ENCODE measurements at regions not wholly inside any gene's neighbourhood (a gene's known extent, or its start where the extent isn't known, plus 50 kb on each side); places are given as distances from the start of the nearest gene placed in this dataset.

GRCh38 chr2:158917121-158917520 is 51.3 kb upstream of the TANC1 start:
- Histone ChIP-seq H3K4me2 (ENCODE audit: low read length) (no peak overlapping the region), H3K4me1 (no peaks in the 10 kb centered on the region), H3K27me3 (ENCODE audit: control insufficient read depth, insufficient read depth, low read length) (no peaks in the 10 kb centered on the region), H3K9ac (no peak overlapping the region), H2AFZ (no peak overlapping the region), H3K4me3 (ENCODE audit: low read depth, low read length) (no peak overlapping the region), H3K9me3 (ENCODE audit: control insufficient read depth, low read length) (no peaks in the 10 kb centered on the region), H3K79me2 (no peaks in the 10 kb centered on the region), H3K36me3 (ENCODE audit: control insufficient read depth, insufficient read depth, low read length) (no peaks in the 10 kb centered on the region), H3K27ac (no peak overlapping the region)
- no peak for TF ChIP-seq CTCF (IDR thresholded peaks at IDR 0.05)

GRCh38 chr2:158918452-158918851 is 50.0 kb upstream of the TANC1 start:
- Histone ChIP-seq H3K4me1 (no peaks in the 10 kb centered on the region), H3K4me2 (ENCODE audit: low read length) (no peak overlapping the region), H3K9me3 (ENCODE audit: control insufficient read depth, low read length) (no peaks in the 10 kb centered on the region), H2AFZ (no peak overlapping the region), H3K9ac (no peak overlapping the region), H3K79me2 (no peaks in the 10 kb centered on the region), H3K27ac (no peak overlapping the region), H3K27me3 (ENCODE audit: control insufficient read depth, insufficient read depth, low read length) (no peaks in the 10 kb centered on the region), H3K4me3 (ENCODE audit: low read depth, low read length) (no peak overlapping the region), H3K36me3 (ENCODE audit: control insufficient read depth, insufficient read depth, low read length) (no peaks in the 10 kb centered on the region)
- TF ChIP-seq CTCF (IDR thresholded peaks at IDR 0.05): no peak

All from parathyroid adenoma (tissue), 2 donors.